Muscle of leg (tissue), 3 donors: ENCODE measurements at regions not wholly inside any gene's neighbourhood (a gene's known extent, or its start where the extent isn't known, plus 50 kb on each side); places are given as distances from the start of the nearest gene placed in this dataset.

Source experiments
- DNase-seq: peaks from one replicate; pipeline ENCODE4 v3.0.0; 2013
- H3K27ac ChIP-seq: one replicate; pipeline ENCODE4 v1.5.1; 2013; ENCODE audit warnings: mild to moderate bottlenecking, low read length, control low read depth
- H3K27me3 ChIP-seq: one replicate; pipeline ENCODE4 v1.6.1; 2013; ENCODE audit warnings: low read length; ENCODE audit not compliant: control insufficient read depth, insufficient read depth
- H3K36me3 ChIP-seq: one replicate; pipeline ENCODE4 v1.6.1; 2013; ENCODE audit warnings: low read length; ENCODE audit not compliant: control insufficient read depth, insufficient read depth
- H3K4me1 ChIP-seq: one replicate; pipeline ENCODE4 v1.6.1; 2013; ENCODE audit warnings: low read length; ENCODE audit not compliant: control insufficient read depth, insufficient read depth
- H3K4me3 ChIP-seq: one replicate; pipeline ENCODE4 v1.5.1; 2013; ENCODE audit warnings: low read length, control low read depth
- H3K9me3 ChIP-seq: replicated peaks from 2 replicates; pipeline ENCODE4 v1.6.1; 2013; ENCODE audit warnings: low read depth, low read length; ENCODE audit not compliant: control insufficient read depth
- whole genome bisulfite sequencing: methylation state at CpG from one replicate; pipeline ENCODE4 v1.1.5; 2013; ENCODE audit warnings: missing lambda C conversion rate; ENCODE audit not compliant: insufficient coverage; 5-methylcytosine and 5-hydroxymethylcytosine counted together

DNA sequence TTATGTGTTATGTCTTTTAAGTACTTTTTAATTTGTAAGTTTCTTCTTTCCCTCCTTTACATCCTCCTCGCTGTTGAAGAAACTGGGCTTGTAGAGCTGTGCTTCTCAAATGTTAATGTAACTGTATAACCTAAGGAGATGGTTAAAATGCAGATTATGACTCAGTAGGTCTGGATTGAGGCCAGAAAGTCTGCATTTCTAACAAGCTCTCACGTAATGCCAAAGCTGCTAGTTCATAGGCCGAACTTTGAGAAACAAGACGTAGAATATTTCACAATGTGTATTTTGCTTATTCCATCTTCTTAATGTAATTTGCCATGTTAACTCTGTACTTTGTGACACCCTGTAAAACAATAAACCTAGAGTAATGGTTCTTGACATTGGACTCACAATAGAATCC, 193.3 kb upstream of the SYT1 start:
- DNase-seq: peak; percentile 4

DNA sequence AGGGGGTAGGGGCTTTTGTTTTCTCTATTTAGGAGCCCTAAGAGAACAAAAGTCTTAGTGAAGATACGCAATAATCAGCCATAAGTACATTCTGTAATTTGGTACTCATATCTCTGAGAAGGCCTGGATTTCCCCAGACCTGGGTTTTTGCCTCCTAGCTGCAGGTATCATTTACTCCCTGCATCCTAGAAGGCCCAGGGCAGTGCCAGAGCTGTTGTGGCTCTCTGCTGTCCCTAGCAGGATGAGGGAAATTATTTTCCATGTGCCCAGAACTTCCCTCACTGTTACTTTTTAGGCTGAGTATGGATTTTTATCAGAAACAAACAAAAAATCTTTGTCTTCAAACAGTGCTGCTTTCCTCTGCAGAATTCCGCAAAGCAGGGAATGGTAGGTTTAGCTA, 192.5 kb upstream of the SYT1 start:
- no peak overlapping the region for H3K27ac ChIP-seq
- no peak overlapping the region for H3K4me3 ChIP-seq
- no peaks in the 10 kb centered on the region for H3K4me1 ChIP-seq
- no peaks in the 10 kb centered on the region for H3K27me3 ChIP-seq
- WGBS: no CpG with 5 or more reads among the region's 2 CpGs
- no peak for DNase-seq
- no peaks in the 10 kb centered on the region for H3K36me3 ChIP-seq
- H3K9me3 ChIP-seq: no peaks in the 10 kb centered on the region

More for the DNA sequence above, 193.3 kb upstream of the SYT1 start:
- no peaks in the 10 kb centered on the region for H3K27me3 ChIP-seq
- H3K4me1 ChIP-seq: no peaks in the 10 kb centered on the region
- no peaks in the 10 kb centered on the region for H3K36me3 ChIP-seq
- no peak overlapping the region for H3K4me3 ChIP-seq
- H3K27ac ChIP-seq: no peak overlapping the region
- no peaks in the 10 kb centered on the region for H3K9me3 ChIP-seq
- WGBS: no CpG with 5 or more reads among the region's 4 CpGs

DNA sequence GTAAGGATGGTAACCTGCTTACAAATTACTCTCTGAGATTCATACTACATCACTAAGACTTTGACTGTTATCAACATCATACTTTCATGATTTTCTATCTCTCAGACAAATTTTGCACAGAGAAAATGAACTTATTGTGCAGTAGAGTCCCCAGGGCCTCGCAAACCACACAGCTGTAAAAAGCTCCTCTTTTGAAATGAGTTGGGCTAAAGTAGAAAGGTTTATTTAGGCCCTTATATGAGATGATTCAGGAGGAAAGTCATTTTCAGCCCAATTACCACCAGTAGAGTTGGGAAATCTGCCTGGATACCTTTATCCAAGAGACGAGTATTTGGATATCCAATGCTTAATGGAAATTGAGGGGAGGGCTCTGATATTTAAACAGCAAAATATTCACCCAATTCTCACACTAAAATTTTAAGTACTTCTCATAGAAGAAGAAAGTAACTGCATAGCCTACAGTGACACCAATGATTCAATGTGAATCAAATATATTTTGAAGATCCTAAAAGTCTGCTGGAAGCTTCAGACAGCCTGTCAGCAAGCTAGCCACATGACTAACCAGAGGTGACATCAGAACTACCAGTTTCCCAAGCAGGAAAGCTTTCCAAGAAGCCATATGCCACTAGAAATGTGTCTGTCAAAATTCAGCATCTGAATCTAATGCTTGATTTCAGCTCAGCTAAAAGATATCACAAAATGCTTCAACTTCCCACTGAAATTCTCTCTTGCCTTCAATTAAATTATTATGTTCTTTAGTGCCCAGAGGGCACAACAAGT, 190.1 kb upstream of the SYT1 start:
- WGBS: 100% methylated on average over 1 of the region's 2 CpGs
- DNase-seq: peak; percentile 4
- Histone ChIP-seq H3K4me1 (no peaks in the 10 kb centered on the region), H3K27ac (no peak overlapping the region), H3K27me3 (no peaks in the 10 kb centered on the region), H3K9me3 (no peaks in the 10 kb centered on the region), H3K36me3 (no peaks in the 10 kb centered on the region), H3K4me3 (no peak overlapping the region)

DNA sequence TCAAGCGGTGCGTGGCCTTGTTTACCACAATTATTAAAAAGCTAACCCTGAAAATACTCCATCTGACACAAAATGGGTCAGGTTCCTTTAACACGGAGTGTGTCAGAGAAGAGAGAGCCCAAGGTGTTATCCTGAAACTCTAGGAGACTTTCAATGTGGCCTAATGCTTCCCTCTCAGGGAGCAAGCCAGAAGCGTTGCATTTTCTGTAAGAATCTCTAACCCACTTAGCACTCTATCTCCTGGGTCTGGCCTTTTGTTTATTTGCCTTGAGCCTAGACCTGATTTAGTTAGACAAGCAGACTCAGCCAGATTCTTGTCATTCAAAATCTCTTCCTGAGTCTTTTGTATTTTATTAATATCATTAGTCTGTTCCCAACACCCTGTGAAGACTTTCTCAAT, 184.0 kb upstream of the SYT1 start:
- DNase-seq: no peak
- Histone ChIP-seq H3K4me3 (no peak overlapping the region), H3K27me3 (no peaks in the 10 kb centered on the region), H3K4me1 (no peaks in the 10 kb centered on the region), H3K27ac (no peak overlapping the region), H3K36me3 (no peaks in the 10 kb centered on the region), H3K9me3 (no peaks in the 10 kb centered on the region)
- 46% methylated on average over 2 of the region's 4 CpGs for WGBS

DNA sequence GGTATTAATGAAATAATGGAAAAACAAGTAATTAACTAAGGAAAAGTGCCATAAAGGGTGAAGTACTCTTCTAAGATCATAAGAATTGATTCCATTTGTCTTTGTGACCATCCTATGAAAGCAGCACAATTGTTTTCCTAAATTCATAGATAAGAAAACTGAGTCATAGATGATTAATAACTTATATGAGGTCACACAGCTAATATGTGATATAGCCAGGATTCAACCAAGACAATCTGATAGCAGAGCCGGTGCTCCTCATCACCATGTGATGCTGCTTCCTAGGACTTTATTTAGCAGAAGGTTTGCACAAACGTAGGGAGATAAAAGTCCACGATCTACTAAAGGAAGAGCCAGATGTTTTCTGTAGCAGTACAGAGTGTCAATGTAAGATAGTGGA, 181.5 kb upstream of the SYT1 start:
- Histone ChIP-seq H3K9me3 (no peaks in the 10 kb centered on the region), H3K36me3 (no peaks in the 10 kb centered on the region), H3K27me3 (no peaks in the 10 kb centered on the region), H3K4me3 (no peak overlapping the region), H3K27ac (no peak overlapping the region), H3K4me1 (no peaks in the 10 kb centered on the region)
- WGBS: 65% methylated on average over 2 of the region's 3 CpGs
- no peak for DNase-seq

DNA sequence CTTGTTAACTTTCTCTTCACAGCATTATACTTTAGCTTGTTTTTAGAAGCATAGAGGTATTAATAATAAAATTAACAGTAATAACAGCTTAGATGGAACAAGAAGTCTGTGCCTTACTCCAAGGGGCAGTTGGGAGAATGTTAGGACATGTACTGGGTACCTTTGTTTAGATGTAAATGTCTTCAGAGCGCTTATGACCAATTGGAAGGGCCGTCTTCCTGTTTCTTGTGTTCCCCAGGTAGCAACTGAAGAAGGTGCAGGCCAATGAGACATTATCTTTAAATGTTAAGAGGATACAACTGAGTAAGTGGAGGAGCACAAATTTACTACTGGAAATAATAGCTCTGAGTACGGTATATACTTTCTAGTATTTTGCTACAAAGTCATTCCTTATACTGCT, 180.9 kb upstream of the SYT1 start:
- Histone ChIP-seq H3K4me3 (no peak overlapping the region), H3K9me3 (no peaks in the 10 kb centered on the region), H3K27ac (no peak overlapping the region), H3K36me3 (no peaks in the 10 kb centered on the region), H3K27me3 (no peaks in the 10 kb centered on the region), H3K4me1 (no peaks in the 10 kb centered on the region)
- WGBS: no CpG with 5 or more reads among the region's 3 CpGs
- DNase-seq: no peak

DNA sequence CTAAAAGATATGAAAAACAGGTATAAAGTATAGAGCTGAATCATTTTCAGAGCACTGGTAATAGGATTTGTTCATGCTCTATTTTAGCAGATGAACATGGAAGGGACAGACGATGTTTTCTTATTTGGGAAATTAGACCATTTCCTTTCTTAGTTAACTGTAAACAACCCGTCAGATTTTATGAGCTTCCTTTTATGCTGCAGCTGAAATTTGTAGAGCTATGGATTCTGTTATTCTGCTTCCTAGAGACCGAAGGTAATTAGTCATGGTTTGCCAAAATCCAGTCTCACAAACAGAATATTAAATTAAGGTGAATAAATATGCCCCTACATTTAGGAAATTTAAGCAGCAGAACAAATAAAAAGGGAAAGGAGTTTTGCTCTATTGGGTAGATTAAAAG, 180.2 kb upstream of the SYT1 start:
- no peaks in the 10 kb centered on the region for H3K9me3 ChIP-seq
- H3K4me3 ChIP-seq: no peak overlapping the region
- H3K27me3 ChIP-seq: no peaks in the 10 kb centered on the region
- no peak overlapping the region for H3K27ac ChIP-seq
- WGBS: no CpG with 5 or more reads among the region's 3 CpGs
- H3K36me3 ChIP-seq: no peaks in the 10 kb centered on the region
- H3K4me1 ChIP-seq: no peaks in the 10 kb centered on the region
- DNase-seq: peak; percentile 27

DNA sequence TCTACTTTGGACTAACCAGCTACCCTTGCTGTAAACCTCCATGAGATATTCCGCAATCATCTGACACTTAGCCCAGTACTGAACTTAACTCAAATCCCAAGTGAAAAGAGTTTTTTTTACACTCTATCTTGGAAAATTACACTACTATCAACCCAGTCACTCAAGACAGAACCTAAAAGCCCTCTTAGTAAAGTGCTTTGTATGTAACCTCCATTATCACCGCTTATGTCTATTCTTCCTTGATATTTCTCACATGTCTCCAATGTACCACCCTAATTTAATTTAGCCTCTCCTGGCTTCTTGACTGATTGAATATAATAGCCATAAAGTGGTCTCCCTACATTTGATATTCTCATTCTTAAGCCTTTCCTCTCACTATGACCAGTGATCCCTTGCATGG, 168.8 kb upstream of the SYT1 start:
- H3K27ac ChIP-seq: no peak overlapping the region
- no peaks in the 10 kb centered on the region for H3K27me3 ChIP-seq
- H3K9me3 ChIP-seq: no peaks in the 10 kb centered on the region
- H3K36me3 ChIP-seq: no peaks in the 10 kb centered on the region
- no peak overlapping the region for H3K4me3 ChIP-seq
- no peak for DNase-seq
- no CpG with 5 or more reads among the region's 2 CpGs for WGBS
- H3K4me1 ChIP-seq: no peaks in the 10 kb centered on the region

DNA sequence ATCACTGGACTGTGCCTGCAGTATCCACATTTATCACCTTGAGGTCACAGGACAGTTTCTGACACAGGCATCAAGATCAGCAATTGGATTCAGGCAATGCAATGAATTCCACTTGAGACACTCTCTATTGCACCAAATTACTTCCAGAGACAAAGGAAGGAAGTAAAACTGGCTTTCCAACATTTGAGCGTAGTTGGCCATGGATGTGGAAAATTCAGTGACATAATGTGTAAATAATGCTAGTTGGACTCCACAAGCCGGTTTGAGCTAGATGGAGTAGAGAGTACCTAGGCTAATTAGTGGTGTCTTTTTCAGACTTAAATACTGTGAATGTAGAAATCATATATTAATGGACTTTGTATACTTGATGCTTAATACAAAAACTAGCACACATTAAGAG, 168.3 kb upstream of the SYT1 start:
- Histone ChIP-seq H3K36me3 (no peaks in the 10 kb centered on the region), H3K4me1 (no peaks in the 10 kb centered on the region), H3K4me3 (no peak overlapping the region), H3K27me3 (no peaks in the 10 kb centered on the region), H3K9me3 (no peaks in the 10 kb centered on the region), H3K27ac (no peak overlapping the region)
- no CpG with 5 or more reads among the region's 2 CpGs for WGBS
- peak; percentile 80 for DNase-seq

DNA sequence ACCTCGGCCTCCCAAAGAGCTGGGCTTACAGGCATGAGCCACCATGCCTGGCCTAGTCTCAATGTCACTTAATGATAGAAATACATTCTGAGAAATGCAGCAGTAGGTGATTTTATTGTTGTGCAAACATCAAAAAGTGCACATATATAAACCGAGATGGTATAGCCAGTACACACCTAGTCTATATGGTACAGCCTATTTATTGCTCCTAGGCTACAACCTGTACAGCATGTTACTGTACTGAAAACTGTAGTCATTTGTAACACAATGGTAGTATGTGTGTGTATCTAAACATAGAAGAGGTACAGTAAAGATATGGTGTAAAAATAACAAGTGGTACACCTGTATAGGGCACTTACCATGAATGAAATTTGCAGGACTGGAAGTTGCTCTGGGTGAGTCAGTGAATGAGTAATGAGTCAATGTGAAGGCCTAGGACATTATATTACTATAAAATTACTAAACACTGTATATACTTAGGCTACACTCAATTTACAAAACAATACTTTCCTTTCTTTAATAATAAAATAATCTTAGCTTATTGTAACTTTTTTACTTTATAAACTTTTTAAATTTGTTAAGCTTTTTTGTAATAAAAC, 166.7 kb upstream of the SYT1 start:
- no CpG with 5 or more reads among the region's 2 CpGs for WGBS
- no peak for DNase-seq
- H3K4me1 ChIP-seq: no peaks in the 10 kb centered on the region
- H3K36me3 ChIP-seq: no peaks in the 10 kb centered on the region
- H3K4me3 ChIP-seq: no peak overlapping the region
- no peaks in the 10 kb centered on the region for H3K9me3 ChIP-seq
- no peak overlapping the region for H3K27ac ChIP-seq
- no peaks in the 10 kb centered on the region for H3K27me3 ChIP-seq
